ENCODE measurements at regions not wholly inside any gene's neighbourhood (a gene's known extent, or its start where the extent isn't known, plus 50 kb on each side); places are given as distances from the start of the nearest gene placed in this dataset.
"Not testable (repeated sequence)": the region's sequence is repeated elsewhere in the genome, so short reads cannot be mapped to it uniquely, and the experiment has no call there.

DNA sequence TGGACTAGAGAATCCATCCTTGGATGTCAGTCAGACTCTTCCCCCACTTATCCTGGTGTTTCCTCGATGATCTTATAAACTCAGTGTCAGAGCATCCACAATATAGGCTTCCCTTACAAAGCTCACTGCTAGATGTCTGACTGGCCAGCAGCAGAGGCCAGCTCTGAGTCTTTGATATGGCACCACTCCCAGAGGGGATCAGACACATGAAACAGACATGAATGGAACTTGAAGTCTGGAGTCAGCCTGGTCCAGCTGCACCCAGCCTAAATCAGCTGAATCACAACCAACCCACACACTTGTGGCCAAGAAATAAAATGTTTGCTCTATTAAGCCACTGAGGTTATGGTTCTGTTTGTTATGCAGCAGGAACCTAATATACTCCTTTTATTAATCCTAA, 129.6 kb upstream of the MED14 start:
- Histone ChIP-seq H2AFZ (no peak overlapping the region), H3K36me3 (ENCODE audit: control insufficient read depth, insufficient read depth, low read length) (no peaks in the 10 kb centered on the region), H3K27me3 (ENCODE audit: control insufficient read depth, insufficient read depth, low read length) (no peaks in the 10 kb centered on the region), H3K4me2 (ENCODE audit: low read length) (no peak overlapping the region), H3K79me2 (no peaks in the 10 kb centered on the region), H3K27ac (no peak overlapping the region), H3K9me3 (ENCODE audit: control insufficient read depth, low read length) (no peaks in the 10 kb centered on the region), H3K4me3 (ENCODE audit: low read depth, low read length) (no peak overlapping the region), H3K4me1 (peaks cover 4% of the 10 kb centered on the region), H3K9ac (no peak overlapping the region)
- TF ChIP-seq, protein P1, sequence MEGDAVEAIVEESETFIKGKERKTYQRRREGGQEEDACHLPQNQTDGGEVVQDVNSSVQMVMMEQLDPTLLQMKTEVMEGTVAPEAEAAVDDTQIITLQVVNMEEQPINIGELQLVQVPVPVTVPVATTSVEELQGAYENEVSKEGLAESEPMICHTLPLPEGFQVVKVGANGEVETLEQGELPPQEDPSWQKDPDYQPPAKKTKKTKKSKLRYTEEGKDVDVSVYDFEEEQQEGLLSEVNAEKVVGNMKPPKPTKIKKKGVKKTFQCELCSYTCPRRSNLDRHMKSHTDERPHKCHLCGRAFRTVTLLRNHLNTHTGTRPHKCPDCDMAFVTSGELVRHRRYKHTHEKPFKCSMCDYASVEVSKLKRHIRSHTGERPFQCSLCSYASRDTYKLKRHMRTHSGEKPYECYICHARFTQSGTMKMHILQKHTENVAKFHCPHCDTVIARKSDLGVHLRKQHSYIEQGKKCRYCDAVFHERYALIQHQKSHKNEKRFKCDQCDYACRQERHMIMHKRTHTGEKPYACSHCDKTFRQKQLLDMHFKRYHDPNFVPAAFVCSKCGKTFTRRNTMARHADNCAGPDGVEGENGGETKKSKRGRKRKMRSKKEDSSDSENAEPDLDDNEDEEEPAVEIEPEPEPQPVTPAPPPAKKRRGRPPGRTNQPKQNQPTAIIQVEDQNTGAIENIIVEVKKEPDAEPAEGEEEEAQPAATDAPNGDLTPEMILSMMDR (IDR thresholded peaks at IDR 0.05): no peak

GRCh38 chrX:40866893-40867292, 131.6 kb upstream of the MED14 start:
- TF ChIP-seq, protein P1 (IDR thresholded peaks at IDR 0.05): no peak
- H3K36me3 ChIP-seq (ENCODE audit: control insufficient read depth, insufficient read depth, low read length): no peaks in the 10 kb centered on the region
- peak overlapping the region; percentile 53 for H3K27ac ChIP-seq
- no peak overlapping the region for H3K4me3 ChIP-seq (ENCODE audit: low read depth, low read length)
- no peaks in the 10 kb centered on the region for H3K27me3 ChIP-seq (ENCODE audit: control insufficient read depth, insufficient read depth, low read length)
- no peak overlapping the region for H3K4me2 ChIP-seq (ENCODE audit: low read length)
- H3K4me1 ChIP-seq: peaks cover 4% of the 10 kb centered on the region
- no peaks in the 10 kb centered on the region for H3K9me3 ChIP-seq (ENCODE audit: control insufficient read depth, low read length)
- H3K79me2 ChIP-seq: no peaks in the 10 kb centered on the region
- H2AFZ ChIP-seq: peak overlapping the region; percentile 42
- H3K9ac ChIP-seq: no peak overlapping the region

DNA sequence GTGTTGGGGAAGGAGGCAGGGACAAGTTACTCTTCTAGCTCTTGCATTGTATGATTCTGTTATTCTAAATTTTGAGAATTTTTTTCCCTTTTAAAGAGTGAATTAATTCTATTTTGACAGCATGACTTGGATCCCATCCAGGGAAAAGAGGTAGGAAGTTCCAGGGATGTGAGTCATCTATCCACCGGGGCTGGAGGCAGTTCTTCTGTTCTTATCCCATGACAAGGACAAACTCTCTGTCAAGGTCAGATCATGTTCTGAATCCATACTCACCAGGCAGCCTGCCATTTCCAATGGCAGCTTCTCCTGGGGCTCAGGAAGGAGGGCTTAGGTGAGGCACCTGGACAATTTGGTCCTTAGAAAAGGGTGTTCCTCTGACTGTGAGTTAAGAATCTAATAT, 132.0 kb upstream of the MED14 start:
- H3K4me1 ChIP-seq: peaks cover 4% of the 10 kb centered on the region
- no peaks in the 10 kb centered on the region for H3K9me3 ChIP-seq (ENCODE audit: control insufficient read depth, low read length)
- H3K27me3 ChIP-seq (ENCODE audit: control insufficient read depth, insufficient read depth, low read length): no peaks in the 10 kb centered on the region
- H3K9ac ChIP-seq: no peak overlapping the region
- TF ChIP-seq, protein P1 (IDR thresholded peaks at IDR 0.05): no peak
- no peak overlapping the region for H3K4me3 ChIP-seq (ENCODE audit: low read depth, low read length)
- no peaks in the 10 kb centered on the region for H3K36me3 ChIP-seq (ENCODE audit: control insufficient read depth, insufficient read depth, low read length)
- no peak overlapping the region for H3K4me2 ChIP-seq (ENCODE audit: low read length)
- H2AFZ ChIP-seq: no peak overlapping the region
- H3K79me2 ChIP-seq: no peaks in the 10 kb centered on the region
- H3K27ac ChIP-seq: peak overlapping the region; percentile 53

- Histone ChIP-seq H3K79me2 (no peaks in the 10 kb centered on the region), H3K27ac (no peak overlapping the region), H3K27me3 (ENCODE audit: control insufficient read depth, insufficient read depth, low read length) (no peaks in the 10 kb centered on the region), H3K36me3 (ENCODE audit: control insufficient read depth, insufficient read depth, low read length) (no peaks in the 10 kb centered on the region), H3K4me3 (ENCODE audit: low read depth, low read length) (no peak overlapping the region), H3K4me2 (ENCODE audit: low read length) (no peak overlapping the region), H3K4me1 (peaks cover 4% of the 10 kb centered on the region), H3K9me3 (ENCODE audit: control insufficient read depth, low read length) (no peaks in the 10 kb centered on the region), H3K9ac (no peak overlapping the region), H2AFZ (no peak overlapping the region)
- TF ChIP-seq, protein P1 (IDR thresholded peaks at IDR 0.05): no peak
Measured at GRCh38 chrX:40868868-40869267, 133.5 kb upstream of the MED14 start.

- H3K4me2 ChIP-seq (ENCODE audit: low read length); H3K4me1 ChIP-seq; H3K9me3 ChIP-seq (ENCODE audit: control insufficient read depth, low read length); H3K79me2 ChIP-seq; H3K36me3 ChIP-seq (ENCODE audit: control insufficient read depth, insufficient read depth, low read length); H3K9ac ChIP-seq; H2AFZ ChIP-seq; H3K4me3 ChIP-seq (ENCODE audit: low read depth, low read length); H3K27ac ChIP-seq; H3K27me3 ChIP-seq (ENCODE audit: control insufficient read depth, insufficient read depth, low read length): not testable (repeated sequence)
Measured at GRCh38 chrX:40870982-40871381, 135.6 kb upstream of the MED14 start.

All from parathyroid adenoma (tissue), 2 donors.